Thyroid gland (tissue), 4 donors: ENCODE measurements at regions not wholly inside any gene's neighbourhood (a gene's known extent, or its start where the extent isn't known, plus 50 kb on each side); places are given as distances from the start of the nearest gene placed in this dataset.
A peak's percentile ranks its signal among the peaks of the same experiment; 100 is the strongest.

Source experiments
- DNase-seq, 2 donors: peaks; one replicate each; pipeline ENCODE4 v3.0.0-alpha.2; 2019
- H3K27ac ChIP-seq, 3 donors: fragments of 200-600 bp; sonication (generic); 1 replicate in 2 of 3; 2 replicates in 1 of 3; pipeline ENCODE4 v1.5.1; 2016 to 2019; ENCODE audit warnings: mild to moderate bottlenecking in 1 of 3, moderate library complexity in 1 of 3
- H3K27me3 ChIP-seq: fragments of 200-600 bp; sonication (generic); one replicate; pipeline ENCODE4 v1.5.1; 2019
- H3K36me3 ChIP-seq, 2 donors: fragments of 200-600 bp; sonication (generic); one replicate each; pipeline ENCODE4 v1.5.1; 2016 to 2019
- H3K4me1 ChIP-seq, 2 donors: fragments of 200-600 bp; sonication (generic); one replicate each; pipeline ENCODE4 v1.5.1; 2017 to 2019
- H3K4me3 ChIP-seq, 3 donors: fragments of 200-600 bp; sonication (generic); replicated peaks in 1 of 3; 1 replicate in 2 of 3; 2 replicates in 1 of 3; pipeline ENCODE4 v1.5.1; 2016; ENCODE audit warnings: mild to moderate bottlenecking in 1 of 3
- H3K9me3 ChIP-seq: fragments of 200-600 bp; sonication (generic); one replicate; pipeline ENCODE4 v1.5.1; 2017
- CTCF ChIP-seq, 6 experiments: fragments of 200-600 bp in 3 of 6; fragments of 450-650 bp in 3 of 6; sonication (generic) in 3 of 6; IDR thresholded peaks; one replicate each; pipeline ENCODE4 v1.5.1; 2016 to 2019; ENCODE audit warnings: antibody characterized with exemption in 6 of 6, mild to moderate bottlenecking in 2 of 6, inconsistent platforms in 1 of 6, moderate library complexity in 1 of 6
- POLR2A ChIP-seq, 2 donors: fragments of 450-650 bp; IDR thresholded peaks; one replicate each; pipeline ENCODE4 v1.6.1; 2017; ENCODE audit warnings: antibody characterized with exemption in 2 of 2, mild to moderate bottlenecking in 2 of 2, moderate library complexity in 1 of 2
- WGBS, 2 donors: methylation state at CpG; one replicate each; pipeline ENCODE4 v1.1.5; 2017; 5-methylcytosine and 5-hydroxymethylcytosine counted together
- intact Hi-C: fragments of 100-400 bp; cut with DNase I; formaldehyde crosslinking; loops from one replicate; pipeline ENCODE4 v1.15.1; 2023

GRCh38 chr7:20839196-20839735, 52.6 kb upstream of the SP8 start:
- H3K27ac ChIP-seq = no peak overlapping the region
- no peaks in the 10 kb centered on the region for H3K9me3 ChIP-seq
- intact Hi-C loops = no loop called here
- no peak for DNase-seq
- 85 to 97% methylated on average over 2 of the region's 2 CpGs for WGBS, 2 donors
- no peaks in the 10 kb centered on the region for H3K36me3 ChIP-seq
- H3K4me3 ChIP-seq = no peak overlapping the region
- no peaks in the 10 kb centered on the region for H3K27me3 ChIP-seq
- H3K4me1 ChIP-seq = no peaks in the 10 kb centered on the region
- TF ChIP-seq CTCF (IDR thresholded peaks at IDR 0.05) (no peak), POLR2A (IDR thresholded peaks at IDR 0.05) (no peak)

- no peaks in the 10 kb centered on the region for H3K27me3 ChIP-seq
- H3K9me3 ChIP-seq = no peaks in the 10 kb centered on the region
- no peaks in the 10 kb centered on the region for H3K36me3 ChIP-seq
- no peak overlapping the region for H3K4me3 ChIP-seq
- H3K4me1 ChIP-seq = no peaks in the 10 kb centered on the region
- no peak overlapping the region for H3K27ac ChIP-seq
- intact Hi-C loops = no loop called here
- WGBS, 2 donors = 66 to 81% methylated on average over 2 of the region's 2 CpGs
- no peak for TF ChIP-seq POLR2A (IDR thresholded peaks at IDR 0.05)
- no peak for TF ChIP-seq CTCF (IDR thresholded peaks at IDR 0.05)
- no peak for DNase-seq
Measured at GRCh38 chr7:20839987-20840386, 53.3 kb upstream of the SP8 start.

- TF ChIP-seq POLR2A (IDR thresholded peaks at IDR 0.05) (no peak), CTCF (IDR thresholded peaks at IDR 0.05) (no peak)
- H3K27ac ChIP-seq = no peak overlapping the region
- intact Hi-C loops = no loop called here
- H3K4me3 ChIP-seq = no peak overlapping the region
- DNase-seq = no peak
- H3K4me1 ChIP-seq = no peaks in the 10 kb centered on the region
- no peaks in the 10 kb centered on the region for H3K9me3 ChIP-seq
- H3K36me3 ChIP-seq = no peaks in the 10 kb centered on the region
- no peaks in the 10 kb centered on the region for H3K27me3 ChIP-seq
- WGBS, 2 donors = 91 to 93% methylated on average over 6 of the region's 6 CpGs
Measured at GRCh38 chr7:20846791-20847190, 60.1 kb upstream of the SP8 start.

- Histone ChIP-seq H3K36me3 (no peaks in the 10 kb centered on the region), H3K27me3 (no peaks in the 10 kb centered on the region), H3K27ac (no peak overlapping the region), H3K4me1 (no peaks in the 10 kb centered on the region), H3K9me3 (no peaks in the 10 kb centered on the region), H3K4me3 (no peak overlapping the region)
- 46 to 55% methylated on average over 3 of the region's 3 CpGs for WGBS, 2 donors
- TF ChIP-seq CTCF (IDR thresholded peaks at IDR 0.05) = no peak
- TF ChIP-seq POLR2A (IDR thresholded peaks at IDR 0.05) = no peak
- intact Hi-C loops = no loop called here
- peak; percentile 36 to 47 for DNase-seq
Measured at GRCh38 chr7:20858951-20859350, 72.3 kb upstream of the SP8 start.

GRCh38 chr7:20861468-20861867, 74.8 kb upstream of the SP8 start:
- no peak for DNase-seq
- Histone ChIP-seq H3K9me3 (no peaks in the 10 kb centered on the region), H3K4me1 (no peaks in the 10 kb centered on the region), H3K36me3 (no peaks in the 10 kb centered on the region), H3K27me3 (no peaks in the 10 kb centered on the region), H3K4me3 (no peak overlapping the region), H3K27ac (no peak overlapping the region)
- TF ChIP-seq CTCF (IDR thresholded peaks at IDR 0.05) (no peak), POLR2A (IDR thresholded peaks at IDR 0.05) (no peak)
- 83 to 88% methylated on average over 4 of the region's 4 CpGs for WGBS, 2 donors
- intact Hi-C loops = no loop called here
